Neural crest cell (in vitro differentiated cells): ENCODE measurements at regions not wholly inside any gene's neighbourhood (a gene's known extent, or its start where the extent isn't known, plus 50 kb on each side); places are given as distances from the start of the nearest gene placed in this dataset.
"Not testable (repeated sequence)": the region's sequence is repeated elsewhere in the genome, so short reads cannot be mapped to it uniquely, and the experiment has no call there.

Experiments used
- DNase-seq: peaks from one replicate; pipeline ENCODE4 v3.0.0; 2021; ENCODE audit warnings: low read depth, mixed read lengths, low spot score
- H3K27ac Mint-ChIP-seq: one replicate; pipeline ENCODE4 v1.8.0; 2021; ENCODE audit warnings: mild to moderate bottlenecking, mixed read lengths; ENCODE audit not compliant: unreplicated experiment
- H3K27me3 Mint-ChIP-seq: 2 replicates; pipeline ENCODE4 v1.8.0; 2021; ENCODE audit warnings: low read depth, mild to moderate bottlenecking, mixed read lengths
- H3K36me3 Mint-ChIP-seq: 2 replicates; pipeline ENCODE4 v1.8.0; 2021; ENCODE audit warnings: low read depth, mild to moderate bottlenecking, mixed read lengths
- H3K4me1 Mint-ChIP-seq: 2 replicates; pipeline ENCODE4 v1.8.0; 2021; ENCODE audit warnings: mixed read lengths
- H3K4me3 Mint-ChIP-seq: one replicate; pipeline ENCODE4 v1.8.0; 2021; ENCODE audit warnings: mild to moderate bottlenecking, mixed read lengths
- H3K9me3 Mint-ChIP-seq: 2 replicates; pipeline ENCODE4 v1.8.0; 2021; ENCODE audit warnings: mixed read lengths
- TF ChIP-seq, protein P1 (sequence below): fragments of 200-600 bp; sonication (generic); conservative IDR thresholded peaks from 2 replicates; pipeline ENCODE4 v1.5.0; 2021; ENCODE audit warnings: antibody characterized with exemption, mild to moderate bottlenecking

DNA sequence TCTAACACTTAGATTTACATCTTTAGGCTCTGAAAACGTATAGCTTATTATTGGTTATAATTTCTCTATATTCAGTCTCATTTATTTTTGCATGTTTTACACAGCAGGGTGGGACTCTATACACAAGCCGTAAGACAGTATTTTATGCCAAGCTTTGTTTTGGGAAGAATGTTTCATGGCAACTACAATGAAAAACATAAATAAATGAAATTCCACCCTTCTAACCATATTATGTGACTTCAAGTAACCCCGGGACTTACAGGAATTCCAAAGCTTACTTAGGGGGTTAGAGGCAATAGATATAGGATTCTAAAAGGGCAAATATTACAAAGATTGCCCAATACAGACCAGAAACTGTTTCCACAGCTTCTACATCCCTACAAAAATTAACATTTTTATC, 370.9 kb downstream of the PRR32 start:
- Mint-ChIP-seq H3K9me3 (peaks cover 2% of the 10 kb centered on the region), H3K27ac (no peak overlapping the region), H3K4me1 (no peaks in the 10 kb centered on the region), H3K36me3 (no peaks in the 10 kb centered on the region), H3K27me3 (no peaks in the 10 kb centered on the region), H3K4me3 (no peak overlapping the region)
- DNase-seq, result no peak
- TF ChIP-seq, protein P1, sequence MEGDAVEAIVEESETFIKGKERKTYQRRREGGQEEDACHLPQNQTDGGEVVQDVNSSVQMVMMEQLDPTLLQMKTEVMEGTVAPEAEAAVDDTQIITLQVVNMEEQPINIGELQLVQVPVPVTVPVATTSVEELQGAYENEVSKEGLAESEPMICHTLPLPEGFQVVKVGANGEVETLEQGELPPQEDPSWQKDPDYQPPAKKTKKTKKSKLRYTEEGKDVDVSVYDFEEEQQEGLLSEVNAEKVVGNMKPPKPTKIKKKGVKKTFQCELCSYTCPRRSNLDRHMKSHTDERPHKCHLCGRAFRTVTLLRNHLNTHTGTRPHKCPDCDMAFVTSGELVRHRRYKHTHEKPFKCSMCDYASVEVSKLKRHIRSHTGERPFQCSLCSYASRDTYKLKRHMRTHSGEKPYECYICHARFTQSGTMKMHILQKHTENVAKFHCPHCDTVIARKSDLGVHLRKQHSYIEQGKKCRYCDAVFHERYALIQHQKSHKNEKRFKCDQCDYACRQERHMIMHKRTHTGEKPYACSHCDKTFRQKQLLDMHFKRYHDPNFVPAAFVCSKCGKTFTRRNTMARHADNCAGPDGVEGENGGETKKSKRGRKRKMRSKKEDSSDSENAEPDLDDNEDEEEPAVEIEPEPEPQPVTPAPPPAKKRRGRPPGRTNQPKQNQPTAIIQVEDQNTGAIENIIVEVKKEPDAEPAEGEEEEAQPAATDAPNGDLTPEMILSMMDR, result no peak

DNA sequence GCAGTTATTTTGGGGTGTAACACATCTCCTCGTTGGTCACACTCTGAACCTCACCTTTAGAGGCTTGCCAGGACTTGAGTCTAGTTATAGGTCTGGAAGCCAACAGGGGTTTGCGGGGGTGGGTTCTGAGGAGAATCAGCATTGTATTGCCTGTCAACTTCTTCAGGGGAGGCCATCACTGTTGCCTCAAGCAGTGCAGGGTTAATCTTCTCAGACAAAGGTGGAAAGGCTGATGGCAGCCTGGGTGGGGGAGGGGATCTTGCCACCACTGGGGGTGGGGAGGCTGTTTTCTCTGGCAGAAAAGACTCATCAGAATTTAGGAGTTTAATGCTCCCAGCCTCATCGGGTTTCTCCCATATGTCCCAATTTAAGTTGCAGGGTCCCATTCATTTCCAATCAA, 387.8 kb downstream of the PRR32 start:
- TF ChIP-seq, protein P1, result no peak
- peaks cover 3% of the 10 kb centered on the region for H3K4me1 Mint-ChIP-seq
- peaks cover 4% of the 10 kb centered on the region for H3K36me3 Mint-ChIP-seq
- no peaks in the 10 kb centered on the region for H3K27me3 Mint-ChIP-seq
- H3K4me3 Mint-ChIP-seq, result no peak overlapping the region
- H3K27ac Mint-ChIP-seq, result no peak overlapping the region
- H3K9me3 Mint-ChIP-seq, result peaks cover 9% of the 10 kb centered on the region
- DNase-seq, result no peak

DNA sequence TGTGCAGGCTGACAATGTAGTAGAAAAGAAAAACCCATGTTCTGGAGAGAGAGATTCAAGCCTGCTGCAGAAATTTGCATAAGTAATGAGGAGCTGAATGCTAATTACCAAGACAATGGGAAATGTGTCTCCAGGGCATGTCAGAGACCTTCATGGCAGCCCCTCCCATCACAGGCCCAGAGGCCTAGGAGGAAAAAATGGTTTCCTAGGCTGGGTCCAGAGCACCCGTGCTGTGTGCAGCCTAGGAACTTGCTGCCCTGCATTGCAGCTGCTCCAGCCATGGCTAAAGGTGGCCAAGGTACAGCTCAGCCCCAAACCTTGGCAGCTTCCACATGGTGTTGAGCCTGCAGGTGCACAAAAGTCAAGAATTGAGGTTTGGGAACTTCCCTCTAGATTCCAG, 402.3 kb downstream of the PRR32 start:
- H3K4me3 Mint-ChIP-seq, H3K27ac Mint-ChIP-seq, H3K4me1 Mint-ChIP-seq, H3K36me3 Mint-ChIP-seq, DNase-seq, H3K27me3 Mint-ChIP-seq: not testable (repeated sequence)
- H3K9me3 Mint-ChIP-seq, result peaks cover 16% of the 10 kb centered on the region

DNA sequence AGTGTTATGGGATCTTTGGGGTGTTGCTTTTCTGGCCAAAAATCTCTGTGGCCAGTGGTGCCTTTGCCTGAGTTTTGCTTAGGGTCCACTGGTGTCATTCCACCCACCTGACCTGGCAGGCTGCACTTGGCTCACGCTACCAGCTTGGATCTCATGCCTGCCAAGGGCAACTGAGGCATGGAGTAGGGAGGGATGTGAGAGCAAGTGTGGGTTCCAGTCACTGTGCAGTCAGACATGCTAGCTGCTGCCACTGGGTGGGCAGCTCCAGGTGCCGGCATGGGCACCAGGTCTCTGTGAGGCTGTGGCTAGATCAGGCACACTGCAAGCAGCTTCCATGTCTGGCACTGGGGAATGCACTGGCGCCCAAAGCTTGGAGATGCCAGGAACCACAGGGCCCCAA, 424.1 kb downstream of the PRR32 start:
- no peaks in the 10 kb centered on the region for H3K27me3 Mint-ChIP-seq
- H3K4me3 Mint-ChIP-seq, result no peak overlapping the region
- no peaks in the 10 kb centered on the region for H3K36me3 Mint-ChIP-seq
- TF ChIP-seq, protein P1, result no peak
- peaks cover 5% of the 10 kb centered on the region for H3K9me3 Mint-ChIP-seq
- H3K27ac Mint-ChIP-seq, result no peak overlapping the region
- H3K4me1 Mint-ChIP-seq, result no peaks in the 10 kb centered on the region
- DNase-seq, result no peak

DNA sequence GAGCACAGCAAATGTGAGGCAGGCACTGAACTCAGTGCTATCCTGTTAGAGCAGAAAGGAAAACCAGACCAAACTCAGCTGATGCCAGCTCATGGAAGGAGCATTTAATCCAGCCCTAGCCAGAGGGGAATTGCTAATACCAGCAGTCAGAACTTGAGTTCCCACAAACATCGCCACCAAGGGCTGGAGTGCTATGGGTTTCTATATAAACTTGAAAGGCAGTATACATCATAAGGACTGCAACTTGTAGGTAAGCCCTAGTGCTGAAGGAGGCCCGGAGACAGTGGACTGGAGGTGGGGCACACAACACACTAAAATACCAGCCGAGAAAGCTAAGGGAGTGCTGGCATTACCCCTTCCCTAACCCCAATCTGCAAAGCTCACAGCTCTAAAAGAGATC, 440.2 kb downstream of the PRR32 start:
- TF ChIP-seq, protein P1, result no peak
- Mint-ChIP-seq H3K36me3 (no peaks in the 10 kb centered on the region), H3K9me3 (peaks cover 9% of the 10 kb centered on the region), H3K4me1 (no peaks in the 10 kb centered on the region), H3K27ac (no peak overlapping the region), H3K4me3 (no peak overlapping the region), H3K27me3 (no peaks in the 10 kb centered on the region)
- no peak for DNase-seq

DNA sequence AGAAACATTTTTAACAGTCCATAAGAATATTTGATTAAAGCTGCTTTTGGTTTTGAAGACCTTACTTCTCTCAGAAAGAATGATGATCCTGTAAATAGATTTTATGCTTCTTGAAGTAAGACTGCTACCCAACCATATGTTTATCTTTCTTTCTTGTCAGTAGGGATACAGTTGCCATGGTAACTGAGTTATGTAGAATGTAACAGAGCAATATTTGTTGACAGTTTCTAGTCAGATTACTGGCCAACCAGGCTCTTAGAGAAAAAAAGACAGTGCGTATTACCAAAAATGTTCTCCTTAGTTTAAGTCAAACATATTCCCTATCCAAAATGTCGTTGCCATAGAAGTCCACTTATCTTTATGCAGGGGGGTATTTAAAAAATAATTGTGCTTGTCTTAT, 456.8 kb downstream of the PRR32 start:
- TF ChIP-seq, protein P1, result no peak
- H3K27ac Mint-ChIP-seq, result no peak overlapping the region
- H3K4me1 Mint-ChIP-seq, result no peaks in the 10 kb centered on the region
- DNase-seq, result no peak
- H3K9me3 Mint-ChIP-seq, result no peaks in the 10 kb centered on the region
- H3K27me3 Mint-ChIP-seq, result no peaks in the 10 kb centered on the region
- H3K4me3 Mint-ChIP-seq, result no peak overlapping the region
- H3K36me3 Mint-ChIP-seq, result no peaks in the 10 kb centered on the region
